H9 (cell line): ENCODE measurements at regions not wholly inside any gene's neighbourhood (a gene's known extent, or its start where the extent isn't known, plus 50 kb on each side); places are given as distances from the start of the nearest gene placed in this dataset.

ENCODE experiments used
- DNase-seq: peaks from one replicate; pipeline ENCODE4 v3.0.0-alpha.2; 2017
- H2AFZ ChIP-seq: one replicate; pipeline ENCODE4 v1.6.1; 2013; ENCODE audit warnings: mild to moderate bottlenecking, low read length, control low read depth, moderate library complexity
- H2AK5ac ChIP-seq: 2 replicates; pipeline ENCODE4 v1.6.1; 2013; ENCODE audit warnings: low read length, control low read depth, mixed read lengths; ENCODE audit not compliant: insufficient read length
- H2BK120ac ChIP-seq: one replicate; pipeline ENCODE4 v1.6.1; 2013; ENCODE audit warnings: low read depth, mild to moderate bottlenecking, low read length, control low read depth, inconsistent platforms; ENCODE audit not compliant: poor library complexity, severe bottlenecking
- H2BK12ac ChIP-seq: 2 replicates; pipeline ENCODE4 v1.6.1; 2013; ENCODE audit warnings: low read length, control low read depth, mixed read lengths, low read depth; ENCODE audit not compliant: insufficient read length
- H2BK15ac ChIP-seq: 2 replicates; pipeline ENCODE4 v1.6.1; 2013; ENCODE audit warnings: low read depth, low read length, control low read depth
- H2BK20ac ChIP-seq: one replicate; pipeline ENCODE4 v1.6.1; 2013; ENCODE audit warnings: low read depth, mild to moderate bottlenecking, low read length, control low read depth, inconsistent platforms; ENCODE audit not compliant: poor library complexity, severe bottlenecking
- H2BK5ac ChIP-seq: 2 replicates; pipeline ENCODE4 v1.6.1; 2013; ENCODE audit warnings: low read length, control low read depth, mixed read lengths; ENCODE audit not compliant: insufficient read length
- H3K14ac ChIP-seq: 2 replicates; pipeline ENCODE4 v1.6.1; 2013; ENCODE audit warnings: low read length, control low read depth; ENCODE audit not compliant: insufficient read depth
- H3K18ac ChIP-seq: 2 replicates; pipeline ENCODE4 v1.6.1; 2013; ENCODE audit warnings: low read depth, mild to moderate bottlenecking, mixed read lengths, low read length, control low read depth; ENCODE audit not compliant: insufficient read length
- H3K23ac ChIP-seq: 2 replicates; pipeline ENCODE4 v1.6.1; 2013; ENCODE audit warnings: low read length, control low read depth, mixed read lengths, low read depth; ENCODE audit not compliant: insufficient read length
- H3K23me2 ChIP-seq: 2 replicates; pipeline ENCODE4 v1.6.1; 2013; ENCODE audit warnings: low read depth, mild to moderate bottlenecking, mixed read lengths, low read length, control low read depth; ENCODE audit not compliant: insufficient read length, poor library complexity, severe bottlenecking
- H3K27ac ChIP-seq: 2 replicates; pipeline ENCODE4 v1.5.1; 2013; ENCODE audit warnings: low read length, control low read depth, mixed read lengths, low read depth; ENCODE audit not compliant: insufficient read length
- H3K27me3 ChIP-seq: 2 replicates; pipeline ENCODE4 v1.6.1; 2013; ENCODE audit warnings: low read length, control low read depth, inconsistent platforms; ENCODE audit not compliant: insufficient read depth
- H3K4ac ChIP-seq: 2 replicates; pipeline ENCODE4 v1.6.1; 2013; ENCODE audit warnings: low read depth, mild to moderate bottlenecking, control low read depth, inconsistent platforms, low read length, moderate library complexity
- H3K4me1 ChIP-seq: 2 replicates; pipeline ENCODE4 v1.6.1; 2013; ENCODE audit warnings: low read length, control low read depth, inconsistent platforms; ENCODE audit not compliant: insufficient read depth
- H3K4me2 ChIP-seq: 2 replicates; pipeline ENCODE4 v1.6.1; 2013; ENCODE audit warnings: low read length, control low read depth, mixed read lengths; ENCODE audit not compliant: insufficient read length, insufficient read depth
- H3K56ac ChIP-seq: 2 replicates; pipeline ENCODE4 v1.6.1; 2013; ENCODE audit warnings: low read depth, mild to moderate bottlenecking, mixed read lengths, low read length, control low read depth; ENCODE audit not compliant: insufficient read length
- H3K79me1 ChIP-seq: 2 replicates; pipeline ENCODE4 v1.6.1; 2013; ENCODE audit warnings: low read depth, mild to moderate bottlenecking, moderate library complexity, low read length, control low read depth, inconsistent platforms; ENCODE audit not compliant: insufficient read depth, poor library complexity, severe bottlenecking
- H3K79me2 ChIP-seq: 2 replicates; pipeline ENCODE4 v1.6.1; 2013; ENCODE audit warnings: low read length, control low read depth, inconsistent platforms; ENCODE audit not compliant: insufficient read depth
- H3K9ac ChIP-seq: 2 replicates; pipeline ENCODE4 v1.6.1; 2013; ENCODE audit warnings: low read length, control low read depth, mixed read lengths; ENCODE audit not compliant: insufficient read length; ENCODE audit errors: extremely low read depth
- H3K9me3 ChIP-seq: one replicate; pipeline ENCODE4 v1.6.1; 2013; ENCODE audit warnings: low read depth, low read length, inconsistent platforms; ENCODE audit not compliant: control insufficient read depth
- H3T11ph ChIP-seq: one replicate; pipeline ENCODE4 v1.6.1; 2013; ENCODE audit warnings: mild to moderate bottlenecking, low read length, control low read depth, inconsistent platforms
- H4K20me1 ChIP-seq: one replicate; pipeline ENCODE4 v1.6.1; 2013; ENCODE audit not compliant: control insufficient read depth, insufficient read length, insufficient read depth
- H4K5ac ChIP-seq: 2 replicates; pipeline ENCODE4 v1.6.1; 2013; ENCODE audit warnings: low read depth, mild to moderate bottlenecking, mixed read lengths, low read length, control low read depth; ENCODE audit not compliant: insufficient read length
- H4K8ac ChIP-seq: replicated peaks from 2 replicates; pipeline ENCODE4 v1.6.1; 2013; ENCODE audit warnings: low read length, control low read depth, mixed read lengths, low read depth; ENCODE audit not compliant: insufficient read length
- H4K91ac ChIP-seq: 2 replicates; pipeline ENCODE4 v1.6.1; 2013; ENCODE audit warnings: low read depth, mild to moderate bottlenecking, moderate library complexity, mixed read lengths, low read length, control low read depth; ENCODE audit not compliant: insufficient read length
- H3K27ac Mint-ChIP-seq, 3 experiments: 2 replicates in 2 of 3; 3 replicates in 1 of 3; pipeline ENCODE4 v1.8.0; 2020 to 2021; ENCODE audit warnings: mixed read lengths in 3 of 3, mild to moderate bottlenecking in 1 of 3, moderate library complexity in 1 of 3
- H3K27me3 Mint-ChIP-seq: 2 replicates; pipeline ENCODE4 v1.8.0; 2021; ENCODE audit warnings: low read depth, mild to moderate bottlenecking, moderate library complexity, mixed read lengths
- H3K36me3 Mint-ChIP-seq, 3 experiments: 2 replicates in 2 of 3; 3 replicates in 1 of 3; pipeline ENCODE4 v1.8.0; 2020 to 2021; ENCODE audit warnings: low read depth in 3 of 3, mixed read lengths in 3 of 3; ENCODE audit not compliant: insufficient read depth in 1 of 3
- H3K4me1 Mint-ChIP-seq, 2 experiments: 2 replicates each; pipeline ENCODE4 v1.8.0; 2020; ENCODE audit warnings: mixed read lengths in 2 of 2
- H3K4me3 Mint-ChIP-seq, 2 experiments: 2 replicates in 1 of 2; 3 replicates in 1 of 2; pipeline ENCODE4 v1.8.0; 2020 to 2021; ENCODE audit warnings: mild to moderate bottlenecking in 2 of 2, mixed read lengths in 2 of 2, moderate library complexity in 1 of 2
- H3K9me3 Mint-ChIP-seq, 2 experiments: 2 replicates in 1 of 2; 3 replicates in 1 of 2; pipeline ENCODE4 v1.8.0; 2020; ENCODE audit warnings: mild to moderate bottlenecking in 2 of 2, mixed read lengths in 2 of 2, moderate library complexity in 1 of 2
- WGBS: extraction: QIAGEN DNeasy Blood & Tissue Kit; methylation state at CpG from one replicate; pipeline ENCODE4 v1.1.7; 2013; ENCODE audit warnings: missing lambda C conversion rate, low lambda C conversion rate, mixed read lengths; ENCODE audit not compliant: insufficient read length; ENCODE audit errors: extremely low coverage; 5-methylcytosine and 5-hydroxymethylcytosine counted together
- TF ChIP-seq, protein P1 (sequence below): fragments of 200-600 bp; sonication (generic); conservative IDR thresholded peaks from 3 replicates; pipeline ENCODE4 v1.8.0; 2021; ENCODE audit warnings: antibody characterized with exemption, mild to moderate bottlenecking

DNA sequence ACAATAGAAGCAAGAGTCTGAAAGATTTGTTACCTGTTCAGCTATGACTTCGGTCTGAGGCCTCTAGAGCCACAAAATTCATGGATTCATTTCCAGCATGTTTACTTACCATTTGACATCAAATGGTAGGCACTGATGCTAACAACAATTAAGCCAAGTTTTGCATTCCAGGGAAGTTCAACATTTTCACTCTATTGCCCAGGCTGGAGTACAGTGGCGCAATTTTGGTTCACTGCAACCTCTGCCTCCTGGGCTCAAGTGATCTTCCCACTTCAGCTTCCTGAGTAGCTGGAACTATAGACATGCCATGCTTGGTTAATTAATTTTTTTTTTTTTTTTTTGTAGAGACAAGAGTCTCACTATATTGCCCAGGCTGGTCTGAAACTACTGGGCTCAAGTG lies 114.1 kb upstream of the SGK1 start:
- H3K14ac ChIP-seq = no peak overlapping the region
- no peak overlapping the region for H3T11ph ChIP-seq
- H3K27me3 Mint-ChIP-seq = no peaks in the 10 kb centered on the region
- no peak overlapping the region for H3K4ac ChIP-seq
- no peaks in the 10 kb centered on the region; the same call in 1 of the 2 replicates for H3K4me1 ChIP-seq
- H3K27ac ChIP-seq = no peak overlapping the region
- H3K4me3 Mint-ChIP-seq = no peak overlapping the region
- no peak overlapping the region for H4K8ac ChIP-seq
- H3K27me3 ChIP-seq = no peaks in the 10 kb centered on the region
- H3K27ac Mint-ChIP-seq = no peak overlapping the region
- H2AK5ac ChIP-seq = no peak overlapping the region
- no peak overlapping the region for H3K4me2 ChIP-seq
- no peaks in the 10 kb centered on the region for H3K9me3 ChIP-seq
- no peaks in the 10 kb centered on the region for H3K9me3 Mint-ChIP-seq
- no peak overlapping the region for H4K5ac ChIP-seq
- H3K56ac ChIP-seq = no peak overlapping the region
- no peaks in the 10 kb centered on the region for H4K20me1 ChIP-seq
- H2BK12ac ChIP-seq = no peak overlapping the region
- no CpG with 5 or more reads among the region's 2 CpGs for WGBS
- H2BK15ac ChIP-seq = no peak overlapping the region
- H3K9ac ChIP-seq = no peak overlapping the region
- TF ChIP-seq, protein P1, sequence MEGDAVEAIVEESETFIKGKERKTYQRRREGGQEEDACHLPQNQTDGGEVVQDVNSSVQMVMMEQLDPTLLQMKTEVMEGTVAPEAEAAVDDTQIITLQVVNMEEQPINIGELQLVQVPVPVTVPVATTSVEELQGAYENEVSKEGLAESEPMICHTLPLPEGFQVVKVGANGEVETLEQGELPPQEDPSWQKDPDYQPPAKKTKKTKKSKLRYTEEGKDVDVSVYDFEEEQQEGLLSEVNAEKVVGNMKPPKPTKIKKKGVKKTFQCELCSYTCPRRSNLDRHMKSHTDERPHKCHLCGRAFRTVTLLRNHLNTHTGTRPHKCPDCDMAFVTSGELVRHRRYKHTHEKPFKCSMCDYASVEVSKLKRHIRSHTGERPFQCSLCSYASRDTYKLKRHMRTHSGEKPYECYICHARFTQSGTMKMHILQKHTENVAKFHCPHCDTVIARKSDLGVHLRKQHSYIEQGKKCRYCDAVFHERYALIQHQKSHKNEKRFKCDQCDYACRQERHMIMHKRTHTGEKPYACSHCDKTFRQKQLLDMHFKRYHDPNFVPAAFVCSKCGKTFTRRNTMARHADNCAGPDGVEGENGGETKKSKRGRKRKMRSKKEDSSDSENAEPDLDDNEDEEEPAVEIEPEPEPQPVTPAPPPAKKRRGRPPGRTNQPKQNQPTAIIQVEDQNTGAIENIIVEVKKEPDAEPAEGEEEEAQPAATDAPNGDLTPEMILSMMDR = no peak
- H3K36me3 Mint-ChIP-seq = no peaks in the 10 kb centered on the region
- no peak overlapping the region for H2AFZ ChIP-seq
- H3K18ac ChIP-seq = no peak overlapping the region
- no peak overlapping the region for H4K91ac ChIP-seq
- no peaks in the 10 kb centered on the region for H3K79me2 ChIP-seq
- H2BK5ac ChIP-seq = no peak overlapping the region
- H3K79me1 ChIP-seq = no peaks in the 10 kb centered on the region
- no peak overlapping the region for H3K23ac ChIP-seq
- H3K23me2 ChIP-seq = peaks cover 2% of the 10 kb centered on the region
- peaks cover 11 to 13% of the 10 kb centered on the region in 2 experiments; a peak in 3 of 4 replicates for H3K4me1 Mint-ChIP-seq
- no peak overlapping the region for H2BK20ac ChIP-seq
- H2BK120ac ChIP-seq = no peak overlapping the region
- no peak for DNase-seq
